ENCODE measurements at regions not wholly inside any gene's neighbourhood (a gene's known extent, or its start where the extent isn't known, plus 50 kb on each side); places are given as distances from the start of the nearest gene placed in this dataset.

- H2AFZ ChIP-seq (ENCODE audit: low read depth) = no peak overlapping the region
- no peak overlapping the region for H3K4me2 ChIP-seq
- CTCF ChIA-PET = no interaction called here
- TF ChIP-seq GABPA (IDR thresholded peaks at IDR 0.05; ENCODE audit: low read depth) (no peak), NRF1 (IDR thresholded peaks at IDR 0.05; ENCODE audit: low read depth, low read length) (no peak), GATA2 (CRISPR knock-in tag; IDR thresholded peaks at IDR 0.05) (no peak), RXRA (IDR thresholded peaks at IDR 0.05; ENCODE audit: borderline replicate concordance, low read depth) (no peak), SMC3 (IDR thresholded peaks at IDR 0.05; ENCODE audit: low read depth, low read length) (no peak), USF2 (IDR thresholded peaks at IDR 0.05; ENCODE audit: borderline replicate concordance, low read depth, low read length) (no peak), FOSL2 (IDR thresholded peaks at IDR 0.05; ENCODE audit: borderline replicate concordance, low read depth) (no peak), TEAD4 (IDR thresholded peaks at IDR 0.05; ENCODE audit: borderline replicate concordance, insufficient read depth) (no peak), ELF1 (IDR thresholded peaks at IDR 0.05) (no peak), FOXM1 (IDR thresholded peaks at IDR 0.05; ENCODE audit: low read depth) (no peak), NFIC (IDR thresholded peaks at IDR 0.05; ENCODE audit: borderline replicate concordance) (no peak)
- TF ChIP-seq, protein P1, sequence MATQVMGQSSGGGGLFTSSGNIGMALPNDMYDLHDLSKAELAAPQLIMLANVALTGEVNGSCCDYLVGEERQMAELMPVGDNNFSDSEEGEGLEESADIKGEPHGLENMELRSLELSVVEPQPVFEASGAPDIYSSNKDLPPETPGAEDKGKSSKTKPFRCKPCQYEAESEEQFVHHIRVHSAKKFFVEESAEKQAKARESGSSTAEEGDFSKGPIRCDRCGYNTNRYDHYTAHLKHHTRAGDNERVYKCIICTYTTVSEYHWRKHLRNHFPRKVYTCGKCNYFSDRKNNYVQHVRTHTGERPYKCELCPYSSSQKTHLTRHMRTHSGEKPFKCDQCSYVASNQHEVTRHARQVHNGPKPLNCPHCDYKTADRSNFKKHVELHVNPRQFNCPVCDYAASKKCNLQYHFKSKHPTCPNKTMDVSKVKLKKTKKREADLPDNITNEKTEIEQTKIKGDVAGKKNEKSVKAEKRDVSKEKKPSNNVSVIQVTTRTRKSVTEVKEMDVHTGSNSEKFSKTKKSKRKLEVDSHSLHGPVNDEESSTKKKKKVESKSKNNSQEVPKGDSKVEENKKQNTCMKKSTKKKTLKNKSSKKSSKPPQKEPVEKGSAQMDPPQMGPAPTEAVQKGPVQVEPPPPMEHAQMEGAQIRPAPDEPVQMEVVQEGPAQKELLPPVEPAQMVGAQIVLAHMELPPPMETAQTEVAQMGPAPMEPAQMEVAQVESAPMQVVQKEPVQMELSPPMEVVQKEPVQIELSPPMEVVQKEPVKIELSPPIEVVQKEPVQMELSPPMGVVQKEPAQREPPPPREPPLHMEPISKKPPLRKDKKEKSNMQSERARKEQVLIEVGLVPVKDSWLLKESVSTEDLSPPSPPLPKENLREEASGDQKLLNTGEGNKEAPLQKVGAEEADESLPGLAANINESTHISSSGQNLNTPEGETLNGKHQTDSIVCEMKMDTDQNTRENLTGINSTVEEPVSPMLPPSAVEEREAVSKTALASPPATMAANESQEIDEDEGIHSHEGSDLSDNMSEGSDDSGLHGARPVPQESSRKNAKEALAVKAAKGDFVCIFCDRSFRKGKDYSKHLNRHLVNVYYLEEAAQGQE (IDR thresholded peaks at IDR 0.05; ENCODE audit: low read depth, low read length) = no peak
- TF ChIP-seq, protein P2, sequence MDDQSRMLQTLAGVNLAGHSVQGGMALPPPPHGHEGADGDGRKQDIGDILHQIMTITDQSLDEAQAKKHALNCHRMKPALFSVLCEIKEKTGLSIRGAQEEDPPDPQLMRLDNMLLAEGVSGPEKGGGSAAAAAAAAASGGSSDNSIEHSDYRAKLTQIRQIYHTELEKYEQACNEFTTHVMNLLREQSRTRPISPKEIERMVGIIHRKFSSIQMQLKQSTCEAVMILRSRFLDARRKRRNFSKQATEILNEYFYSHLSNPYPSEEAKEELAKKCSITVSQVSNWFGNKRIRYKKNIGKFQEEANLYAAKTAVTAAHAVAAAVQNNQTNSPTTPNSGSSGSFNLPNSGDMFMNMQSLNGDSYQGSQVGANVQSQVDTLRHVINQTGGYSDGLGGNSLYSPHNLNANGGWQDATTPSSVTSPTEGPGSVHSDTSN (IDR thresholded peaks at IDR 0.05) = no peak
- TF ChIP-seq, protein P3, sequence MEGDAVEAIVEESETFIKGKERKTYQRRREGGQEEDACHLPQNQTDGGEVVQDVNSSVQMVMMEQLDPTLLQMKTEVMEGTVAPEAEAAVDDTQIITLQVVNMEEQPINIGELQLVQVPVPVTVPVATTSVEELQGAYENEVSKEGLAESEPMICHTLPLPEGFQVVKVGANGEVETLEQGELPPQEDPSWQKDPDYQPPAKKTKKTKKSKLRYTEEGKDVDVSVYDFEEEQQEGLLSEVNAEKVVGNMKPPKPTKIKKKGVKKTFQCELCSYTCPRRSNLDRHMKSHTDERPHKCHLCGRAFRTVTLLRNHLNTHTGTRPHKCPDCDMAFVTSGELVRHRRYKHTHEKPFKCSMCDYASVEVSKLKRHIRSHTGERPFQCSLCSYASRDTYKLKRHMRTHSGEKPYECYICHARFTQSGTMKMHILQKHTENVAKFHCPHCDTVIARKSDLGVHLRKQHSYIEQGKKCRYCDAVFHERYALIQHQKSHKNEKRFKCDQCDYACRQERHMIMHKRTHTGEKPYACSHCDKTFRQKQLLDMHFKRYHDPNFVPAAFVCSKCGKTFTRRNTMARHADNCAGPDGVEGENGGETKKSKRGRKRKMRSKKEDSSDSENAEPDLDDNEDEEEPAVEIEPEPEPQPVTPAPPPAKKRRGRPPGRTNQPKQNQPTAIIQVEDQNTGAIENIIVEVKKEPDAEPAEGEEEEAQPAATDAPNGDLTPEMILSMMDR (IDR thresholded peaks at IDR 0.05) = no peak
- TF ChIP-seq, protein P4, sequence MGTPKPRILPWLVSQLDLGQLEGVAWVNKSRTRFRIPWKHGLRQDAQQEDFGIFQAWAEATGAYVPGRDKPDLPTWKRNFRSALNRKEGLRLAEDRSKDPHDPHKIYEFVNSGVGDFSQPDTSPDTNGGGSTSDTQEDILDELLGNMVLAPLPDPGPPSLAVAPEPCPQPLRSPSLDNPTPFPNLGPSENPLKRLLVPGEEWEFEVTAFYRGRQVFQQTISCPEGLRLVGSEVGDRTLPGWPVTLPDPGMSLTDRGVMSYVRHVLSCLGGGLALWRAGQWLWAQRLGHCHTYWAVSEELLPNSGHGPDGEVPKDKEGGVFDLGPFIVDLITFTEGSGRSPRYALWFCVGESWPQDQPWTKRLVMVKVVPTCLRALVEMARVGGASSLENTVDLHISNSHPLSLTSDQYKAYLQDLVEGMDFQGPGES (IDR thresholded peaks at IDR 0.05; ENCODE audit: low read depth, low read length) = no peak
- WGBS (ENCODE audit: low lambda C conversion rate) = 78% methylated on average over 3 of the region's 3 CpGs
- DNase-seq = no peak
- H3K9me3 ChIP-seq = no peaks in the 10 kb centered on the region
- POLR2A ChIA-PET = no interaction called here
- no peaks in the 10 kb centered on the region for H3F3A ChIP-seq (replicated peaks; ENCODE audit: insufficient read depth)
- H3K4me1 ChIP-seq (ENCODE audit: control insufficient read depth in 1 of 2, insufficient read depth in 2 of 2, low read depth in 1 of 2, low read length in 1 of 2) = peaks cover 0 to 4% of the 10 kb centered on the region in 2 experiments; a peak in 2 of 4 replicates
- H3K79me2 ChIP-seq (ENCODE audit: insufficient read depth) = no peaks in the 10 kb centered on the region
- H3K27ac ChIP-seq (ENCODE audit: low read depth in 2 of 2, low read length in 1 of 2) = no peak overlapping the region
- H3K9ac ChIP-seq = no peak overlapping the region
- no peak overlapping the region for H3K4me3 ChIP-seq (ENCODE audit: low read depth in 2 of 2, low read length in 1 of 2)
- H3K9me2 ChIP-seq = no peaks in the 10 kb centered on the region
- H3K36me3 ChIP-seq (replicated peaks in 1 of 2; ENCODE audit: control insufficient read depth in 1 of 2, insufficient read depth in 2 of 2, low read length in 1 of 2) = no peaks in the 10 kb centered on the region
- no peaks in the 10 kb centered on the region for H3K27me3 ChIP-seq (ENCODE audit: insufficient read depth)
- H4K20me1 ChIP-seq (ENCODE audit: insufficient read depth) = no peaks in the 10 kb centered on the region
These were observed 141.7 kb downstream of the NXNL2 start for GRCh38 chr9:88676644-88677043.
